Tongue (tissue), 1 donor: ENCODE measurements at regions not wholly inside any gene's neighbourhood (a gene's known extent, or its start where the extent isn't known, plus 50 kb on each side); places are given as distances from the start of the nearest gene placed in this dataset.

Experiments
- DNase-seq: peaks from one replicate; pipeline ENCODE4 v3.0.0-alpha.2; 2015

GRCh38 chr4:163419074-163419473 lies 54.5 kb downstream of the TKTL2 start:
- no peak for DNase-seq

DNA sequence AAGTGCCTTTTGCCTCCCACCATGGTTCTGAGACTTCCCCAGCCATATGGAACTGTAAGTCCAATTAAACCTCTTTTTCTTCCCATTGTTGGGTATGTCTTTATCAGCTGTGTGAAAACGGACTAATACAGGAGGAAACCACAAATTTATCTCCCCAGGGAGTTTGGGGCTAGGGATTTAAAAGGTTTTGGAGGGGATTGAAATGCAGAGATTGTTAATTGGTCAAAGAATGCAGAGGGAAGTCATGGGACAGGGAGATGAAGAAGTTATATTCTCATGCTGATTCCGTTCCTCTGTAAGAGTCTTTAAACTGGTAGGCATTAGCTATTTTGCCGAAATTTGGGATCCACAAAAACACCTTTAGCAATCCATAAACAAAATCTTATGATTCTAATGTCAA lies 57.9 kb downstream of the TKTL2 start:
- DNase-seq: no peak

GRCh38 chr4:163414275-163414674 lies 59.3 kb downstream of the TKTL2 start:
- no peak for DNase-seq

DNA sequence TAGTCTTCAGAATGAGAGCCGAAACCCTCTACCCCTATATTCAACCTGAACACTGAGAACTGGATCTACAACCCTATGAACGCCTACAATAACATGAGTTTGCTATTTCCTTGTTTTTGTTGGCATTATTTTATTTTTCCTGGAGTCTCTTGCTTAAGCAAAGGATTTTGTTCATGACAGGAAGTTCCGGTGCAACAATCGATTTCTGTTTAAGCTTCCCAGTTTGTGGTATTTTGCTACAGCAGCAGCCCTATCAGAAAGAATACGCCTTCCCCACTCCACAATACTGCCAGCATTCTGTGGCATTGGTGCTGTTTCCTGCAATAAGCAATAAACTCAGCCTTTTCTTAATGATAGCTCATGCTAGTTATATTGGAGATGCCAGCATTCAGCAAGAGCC lies 60.9 kb downstream of the NPY5R start:
- DNase-seq: peak; percentile 5

DNA sequence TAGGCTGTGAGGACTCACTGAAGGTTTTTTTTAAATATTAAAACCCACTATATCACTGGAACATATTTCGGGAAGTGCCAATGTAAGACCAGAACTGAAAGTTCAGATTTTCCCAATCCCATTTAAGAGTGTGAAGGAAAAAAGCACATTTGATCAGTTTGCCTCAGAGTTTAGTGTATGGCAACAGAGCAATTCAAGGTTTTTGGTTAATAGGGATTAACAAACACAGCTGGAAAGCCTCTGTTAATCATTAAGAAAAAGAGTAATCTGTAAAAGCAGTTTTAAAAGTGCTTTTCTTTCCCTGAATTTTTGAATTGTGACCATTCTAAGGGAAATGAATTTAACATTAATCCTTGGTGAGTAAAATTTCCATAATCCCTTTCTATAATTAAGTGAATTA lies 60.4 kb downstream of the NPY5R start:
- DNase-seq: no peak
